Natural killer cell (primary cell): ENCODE measurements at regions not wholly inside any gene's neighbourhood (a gene's known extent, or its start where the extent isn't known, plus 50 kb on each side); places are given as distances from the start of the nearest gene placed in this dataset.

ENCODE experiments used
- ATAC-seq, 3 donors: fragments of 150-1000 bp in 2 of 3; fragments of 200-7000 bp in 1 of 3; cut with Tn5 transposase; 1 replicate in 1 of 3; 2 replicates in 2 of 3; pipeline ENCODE4 v1.10.0; 2021; ENCODE audit warnings: mild to moderate bottlenecking in 2 of 3, moderate library complexity in 2 of 3
- DNase-seq, 2 donors: peaks; one replicate each; pipeline versions ENCODE4 v3.0.0 to v3.0.0-alpha.2; 2013 to 2021; ENCODE audit warnings: mixed read lengths in 1 of 2
- H3K27ac ChIP-seq: one replicate; pipeline ENCODE4 v1.5.1; 2013; ENCODE audit warnings: mild to moderate bottlenecking, low read length
- H3K27me3 ChIP-seq: one replicate; pipeline ENCODE4 v1.6.1; 2013; ENCODE audit warnings: low read length; ENCODE audit not compliant: control insufficient read depth, insufficient read depth
- H3K36me3 ChIP-seq: one replicate; pipeline ENCODE4 v1.6.1; 2013; ENCODE audit warnings: low read length; ENCODE audit not compliant: control insufficient read depth, insufficient read depth
- H3K4me1 ChIP-seq: one replicate; pipeline ENCODE4 v1.6.1; 2013; ENCODE audit warnings: low read length; ENCODE audit not compliant: control insufficient read depth, insufficient read depth
- H3K4me3 ChIP-seq: one replicate; pipeline ENCODE4 v1.5.1; 2013; ENCODE audit warnings: low read length
- H3K9me3 ChIP-seq: one replicate; pipeline ENCODE4 v1.6.1; 2013; ENCODE audit warnings: low read length; ENCODE audit not compliant: control insufficient read depth, insufficient read depth
- H3K27ac Mint-ChIP-seq, 2 donors: one replicate each; pipeline ENCODE4 v1.8.0; 2022; ENCODE audit warnings: mild to moderate bottlenecking in 2 of 2, mixed read lengths in 2 of 2, moderate library complexity in 1 of 2
- H3K27me3 Mint-ChIP-seq, 2 donors: one replicate each; pipeline ENCODE4 v1.8.0; 2022; ENCODE audit warnings: low read depth in 2 of 2, mixed read lengths in 2 of 2
- H3K36me3 Mint-ChIP-seq: one replicate; pipeline ENCODE4 v1.8.0; 2022; ENCODE audit warnings: mixed read lengths
- H3K4me1 Mint-ChIP-seq, 2 donors: one replicate each; pipeline ENCODE4 v1.8.0; 2022; ENCODE audit warnings: mixed read lengths in 2 of 2
- H3K4me3 Mint-ChIP-seq: one replicate; pipeline ENCODE4 v1.8.0; 2022; ENCODE audit warnings: mild to moderate bottlenecking, moderate library complexity, mixed read lengths
- H3K9me3 Mint-ChIP-seq, 2 donors: one replicate each; pipeline ENCODE4 v1.8.0; 2022; ENCODE audit warnings: mixed read lengths in 2 of 2
- WGBS: methylation state at CpG from one replicate; pipeline ENCODE4 v1.1.7; 2013; ENCODE audit warnings: missing lambda C conversion rate; ENCODE audit not compliant: insufficient coverage; 5-methylcytosine and 5-hydroxymethylcytosine counted together
- intact Hi-C: fragments of 100-400 bp; cut with micrococcal nuclease; formaldehyde crosslinking; loops from one replicate; pipeline ENCODE4 v1.14.2; 2022
- TF ChIP-seq, protein P1 (sequence below): fragments of 200-600 bp; IDR thresholded peaks from one replicate; pipeline ENCODE4 v1.8.0; 2022; ENCODE audit warnings: antibody characterized with exemption

DNA sequence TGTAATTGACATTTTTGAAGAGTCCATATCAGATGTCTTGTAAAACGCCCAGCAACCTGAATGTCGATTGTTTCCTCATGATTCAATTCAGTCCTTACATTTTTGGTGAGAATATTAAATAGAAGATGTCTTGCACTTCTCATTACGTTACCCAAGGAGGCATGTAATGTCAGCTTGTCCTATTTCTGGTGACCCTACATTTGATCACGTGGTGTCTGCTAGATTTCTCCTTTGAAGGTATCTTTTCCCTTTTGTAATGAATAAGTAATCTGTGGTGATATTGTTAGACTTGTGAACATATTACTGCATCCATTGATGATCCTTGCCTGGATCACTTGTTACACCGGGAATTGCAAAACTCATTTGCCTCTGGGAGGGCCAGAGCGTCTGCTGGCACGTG, 87.6 kb upstream of the DISP3 start:
- DNase-seq (no peak), ATAC-seq (no peak)
- Histone ChIP-seq H3K36me3 (no peaks in the 10 kb centered on the region), H3K27ac (no peak overlapping the region), H3K27me3 (no peaks in the 10 kb centered on the region), H3K4me1 (no peaks in the 10 kb centered on the region), H3K9me3 (no peaks in the 10 kb centered on the region), H3K4me3 (no peak overlapping the region)
- intact Hi-C loops: no loop called here
- Mint-ChIP-seq H3K27me3 (peaks cover 17 to 50% of the 10 kb centered on the region in 2 donors), H3K9me3 (no peaks in the 10 kb centered on the region), H3K4me1 (no peaks in the 10 kb centered on the region), H3K27ac (no peak overlapping the region), H3K36me3 (no peaks in the 10 kb centered on the region), H3K4me3 (no peak overlapping the region)
- TF ChIP-seq, protein P1, sequence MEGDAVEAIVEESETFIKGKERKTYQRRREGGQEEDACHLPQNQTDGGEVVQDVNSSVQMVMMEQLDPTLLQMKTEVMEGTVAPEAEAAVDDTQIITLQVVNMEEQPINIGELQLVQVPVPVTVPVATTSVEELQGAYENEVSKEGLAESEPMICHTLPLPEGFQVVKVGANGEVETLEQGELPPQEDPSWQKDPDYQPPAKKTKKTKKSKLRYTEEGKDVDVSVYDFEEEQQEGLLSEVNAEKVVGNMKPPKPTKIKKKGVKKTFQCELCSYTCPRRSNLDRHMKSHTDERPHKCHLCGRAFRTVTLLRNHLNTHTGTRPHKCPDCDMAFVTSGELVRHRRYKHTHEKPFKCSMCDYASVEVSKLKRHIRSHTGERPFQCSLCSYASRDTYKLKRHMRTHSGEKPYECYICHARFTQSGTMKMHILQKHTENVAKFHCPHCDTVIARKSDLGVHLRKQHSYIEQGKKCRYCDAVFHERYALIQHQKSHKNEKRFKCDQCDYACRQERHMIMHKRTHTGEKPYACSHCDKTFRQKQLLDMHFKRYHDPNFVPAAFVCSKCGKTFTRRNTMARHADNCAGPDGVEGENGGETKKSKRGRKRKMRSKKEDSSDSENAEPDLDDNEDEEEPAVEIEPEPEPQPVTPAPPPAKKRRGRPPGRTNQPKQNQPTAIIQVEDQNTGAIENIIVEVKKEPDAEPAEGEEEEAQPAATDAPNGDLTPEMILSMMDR: no peak
- WGBS: 82% methylated on average over 7 of the region's 7 CpGs

DNA sequence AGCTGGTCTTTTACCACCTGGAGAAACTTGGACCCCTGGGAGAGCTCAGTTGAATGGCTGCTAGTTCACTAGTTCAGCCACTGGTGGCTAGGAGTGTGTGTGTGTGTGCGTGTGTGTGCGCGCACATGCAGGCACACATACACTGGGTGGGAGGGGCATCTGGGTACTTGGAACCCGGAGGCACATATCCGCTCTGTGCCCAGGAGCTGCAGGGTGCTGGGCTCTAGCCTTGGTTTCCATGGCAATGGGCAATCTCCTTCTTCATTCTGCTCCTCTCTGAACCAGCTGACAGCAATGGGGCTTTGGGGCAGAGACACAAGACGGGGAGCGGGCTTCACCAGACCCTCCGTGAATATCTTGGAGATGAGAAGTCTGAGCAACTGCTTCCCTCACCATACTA, 87.1 kb upstream of the DISP3 start:
- DNase-seq (no peak), ATAC-seq (no peak)
- 96% methylated on average over 8 of the region's 8 CpGs for WGBS
- Mint-ChIP-seq H3K4me1 (no peaks in the 10 kb centered on the region), H3K27ac (no peak overlapping the region), H3K4me3 (no peak overlapping the region), H3K27me3 (peaks cover 17 to 52% of the 10 kb centered on the region in 2 donors), H3K9me3 (no peaks in the 10 kb centered on the region), H3K36me3 (no peaks in the 10 kb centered on the region)
- intact Hi-C loops: no loop called here
- H3K27ac ChIP-seq: no peak overlapping the region
- H3K27me3 ChIP-seq: no peaks in the 10 kb centered on the region
- H3K4me1 ChIP-seq: no peaks in the 10 kb centered on the region
- H3K4me3 ChIP-seq: no peak overlapping the region
- no peaks in the 10 kb centered on the region for H3K36me3 ChIP-seq
- TF ChIP-seq, protein P1: no peak
- no peaks in the 10 kb centered on the region for H3K9me3 ChIP-seq

DNA sequence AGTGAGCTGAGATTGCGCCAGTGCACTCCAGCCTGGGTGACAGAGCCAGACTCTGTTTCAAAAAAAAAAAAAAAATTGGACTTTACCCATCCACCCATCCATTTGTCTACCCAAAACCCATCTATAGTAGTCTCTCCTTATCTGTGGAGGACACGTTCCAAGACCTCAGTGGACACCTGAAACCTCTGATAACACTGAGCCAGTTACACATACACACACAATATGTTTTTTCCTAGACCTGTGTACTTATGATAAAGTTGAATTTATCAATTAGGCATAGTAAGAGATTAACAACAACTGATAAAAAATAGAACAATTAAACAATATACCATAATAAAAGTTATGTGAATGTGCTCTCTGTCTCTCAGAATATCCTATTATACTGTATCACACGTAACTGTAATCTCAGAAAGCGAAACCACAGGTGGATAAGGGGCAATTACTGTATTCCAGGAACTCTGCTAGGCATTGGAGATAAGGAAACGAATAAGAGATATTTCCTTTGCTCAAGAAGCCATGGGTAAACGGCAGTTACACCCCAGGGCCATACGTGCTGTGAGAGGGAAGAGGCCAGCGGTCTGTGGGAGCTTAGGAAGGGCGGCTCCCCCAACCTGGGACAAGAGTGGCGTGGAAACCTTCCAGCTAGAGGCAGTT, 84.2 kb upstream of the DISP3 start:
- Mint-ChIP-seq H3K36me3 (no peaks in the 10 kb centered on the region), H3K4me3 (no peak overlapping the region), H3K27ac (no peak overlapping the region), H3K9me3 (no peaks in the 10 kb centered on the region), H3K27me3 (peaks cover 11 to 49% of the 10 kb centered on the region in 2 donors), H3K4me1 (no peaks in the 10 kb centered on the region)
- Histone ChIP-seq H3K27ac (no peak overlapping the region), H3K4me1 (no peaks in the 10 kb centered on the region), H3K36me3 (no peaks in the 10 kb centered on the region), H3K4me3 (no peak overlapping the region), H3K27me3 (no peaks in the 10 kb centered on the region), H3K9me3 (no peaks in the 10 kb centered on the region)
- TF ChIP-seq, protein P1: no peak
- WGBS: 47% methylated on average over 9 of the region's 10 CpGs
- DNase-seq: no peak
- no peak for ATAC-seq
- intact Hi-C loops: no loop called here

DNA sequence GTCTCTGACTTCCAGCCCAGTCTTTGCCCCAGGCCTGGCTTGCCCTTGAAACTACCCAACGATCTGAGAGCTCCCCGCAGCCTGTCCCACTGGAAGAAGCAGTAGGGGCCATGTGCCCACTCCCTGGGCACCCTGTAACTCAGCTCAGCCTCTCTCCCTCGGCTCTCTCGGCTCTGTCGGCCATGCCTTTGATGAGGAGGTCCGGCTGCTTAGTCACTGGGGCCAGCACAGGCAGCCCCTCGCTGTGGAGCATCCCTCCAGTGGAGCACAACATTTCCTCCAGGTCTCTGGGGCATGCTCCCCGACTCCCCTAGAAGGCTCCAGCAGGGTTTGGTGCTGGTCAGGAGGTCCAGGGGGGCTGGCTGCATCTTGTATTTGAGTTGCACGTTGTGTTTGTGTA, 83.3 kb upstream of the DISP3 start:
- intact Hi-C loops: no loop called here
- Histone ChIP-seq H3K4me3 (no peak overlapping the region), H3K27ac (no peak overlapping the region), H3K27me3 (no peaks in the 10 kb centered on the region), H3K36me3 (no peaks in the 10 kb centered on the region), H3K4me1 (no peaks in the 10 kb centered on the region), H3K9me3 (no peaks in the 10 kb centered on the region)
- ATAC-seq: peak in 1 of 3 donors; percentile 12
- Mint-ChIP-seq H3K27me3 (peaks cover 11 to 49% of the 10 kb centered on the region in 2 donors), H3K4me1 (no peaks in the 10 kb centered on the region), H3K4me3 (no peak overlapping the region), H3K9me3 (no peaks in the 10 kb centered on the region), H3K36me3 (no peaks in the 10 kb centered on the region), H3K27ac (no peak overlapping the region)
- DNase-seq: no peak
- WGBS: 75% methylated on average over 9 of the region's 9 CpGs
- TF ChIP-seq, protein P1: no peak
